ENCODE measurements at regions not wholly inside any gene's neighbourhood (a gene's known extent, or its start where the extent isn't known, plus 50 kb on each side); places are given as distances from the start of the nearest gene placed in this dataset.

DNA sequence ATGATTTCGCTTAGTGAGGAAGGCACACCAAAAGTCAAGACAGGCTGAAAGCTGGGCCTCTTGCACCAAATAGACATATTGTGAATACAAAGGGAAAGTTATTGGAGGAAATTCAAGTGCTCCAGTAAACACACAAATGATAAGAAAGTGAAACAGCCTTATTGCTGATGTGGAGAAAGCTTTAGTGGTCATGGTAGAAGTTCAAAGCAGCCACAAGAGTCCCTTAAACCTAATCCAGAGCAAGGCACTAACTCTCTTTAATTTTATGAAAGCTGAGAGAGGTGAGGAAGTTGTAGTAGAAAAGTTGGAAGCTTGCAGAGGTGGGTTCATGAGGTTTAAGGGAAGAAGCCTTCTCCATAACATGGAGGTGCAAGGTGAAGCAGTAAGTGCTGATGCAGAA, 988.3 kb downstream of the VRK1 start:
- no peak for DNase-seq (ENCODE audit: low read depth in 1 of 2, low spot score in 1 of 2)
- no peak for TF ChIP-seq POLR2AphosphoS5 (IDR thresholded peaks at IDR 0.05; ENCODE audit: low read depth)
- no peak for TF ChIP-seq REST (IDR thresholded peaks at IDR 0.05; ENCODE audit: insufficient replicate concordance, low read depth)
- TF ChIP-seq, protein P1, sequence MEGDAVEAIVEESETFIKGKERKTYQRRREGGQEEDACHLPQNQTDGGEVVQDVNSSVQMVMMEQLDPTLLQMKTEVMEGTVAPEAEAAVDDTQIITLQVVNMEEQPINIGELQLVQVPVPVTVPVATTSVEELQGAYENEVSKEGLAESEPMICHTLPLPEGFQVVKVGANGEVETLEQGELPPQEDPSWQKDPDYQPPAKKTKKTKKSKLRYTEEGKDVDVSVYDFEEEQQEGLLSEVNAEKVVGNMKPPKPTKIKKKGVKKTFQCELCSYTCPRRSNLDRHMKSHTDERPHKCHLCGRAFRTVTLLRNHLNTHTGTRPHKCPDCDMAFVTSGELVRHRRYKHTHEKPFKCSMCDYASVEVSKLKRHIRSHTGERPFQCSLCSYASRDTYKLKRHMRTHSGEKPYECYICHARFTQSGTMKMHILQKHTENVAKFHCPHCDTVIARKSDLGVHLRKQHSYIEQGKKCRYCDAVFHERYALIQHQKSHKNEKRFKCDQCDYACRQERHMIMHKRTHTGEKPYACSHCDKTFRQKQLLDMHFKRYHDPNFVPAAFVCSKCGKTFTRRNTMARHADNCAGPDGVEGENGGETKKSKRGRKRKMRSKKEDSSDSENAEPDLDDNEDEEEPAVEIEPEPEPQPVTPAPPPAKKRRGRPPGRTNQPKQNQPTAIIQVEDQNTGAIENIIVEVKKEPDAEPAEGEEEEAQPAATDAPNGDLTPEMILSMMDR (IDR thresholded peaks at IDR 0.05; ENCODE audit: insufficient read depth, low read length): no peak
- Histone ChIP-seq H3K27ac (replicated peaks) (no peak overlapping the region), H3K27me3 (ENCODE audit: insufficient read depth, poor library complexity, severe bottlenecking) (no peaks in the 10 kb centered on the region), H3K4me3 (replicated peaks; ENCODE audit: insufficient read depth, low read length) (no peak overlapping the region)

DNA sequence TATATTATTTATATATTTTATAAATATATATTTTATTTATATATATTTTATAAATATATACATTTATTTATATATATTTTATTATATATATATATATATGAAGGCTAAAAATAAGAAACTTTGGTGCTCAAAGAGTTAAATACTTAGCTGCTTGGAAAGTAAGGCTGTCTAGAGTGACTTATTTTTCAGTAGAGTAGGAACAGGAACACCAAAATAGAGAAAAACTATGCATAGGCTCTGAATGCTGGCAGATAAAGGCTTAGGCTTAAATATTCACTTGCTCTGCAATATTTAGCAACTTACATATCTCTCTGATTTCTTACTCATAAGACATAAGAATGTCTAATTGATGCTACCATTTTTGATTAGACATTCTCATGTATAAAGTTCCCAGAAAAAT, 991.2 kb downstream of the VRK1 start:
- Histone ChIP-seq H3K27ac (replicated peaks) (no peak overlapping the region), H3K27me3 (ENCODE audit: insufficient read depth, poor library complexity, severe bottlenecking) (no peaks in the 10 kb centered on the region), H3K4me3 (replicated peaks; ENCODE audit: insufficient read depth, low read length) (no peak overlapping the region)
- no peak for DNase-seq (ENCODE audit: low read depth in 1 of 2, low spot score in 1 of 2)
- TF ChIP-seq, protein P1 (IDR thresholded peaks at IDR 0.05; ENCODE audit: insufficient read depth, low read length): no peak
- no peak for TF ChIP-seq REST (IDR thresholded peaks at IDR 0.05; ENCODE audit: insufficient replicate concordance, low read depth)
- TF ChIP-seq GABPA (IDR thresholded peaks at IDR 0.05; ENCODE audit: low read depth): no peak
- TF ChIP-seq SPI1 (IDR thresholded peaks at IDR 0.05; ENCODE audit: borderline replicate concordance, low read depth): no peak
- no peak for TF ChIP-seq POLR2AphosphoS5 (IDR thresholded peaks at IDR 0.05; ENCODE audit: low read depth)

GRCh38 chr14:97788846-97789526, 991.8 kb downstream of the VRK1 start:
- no peaks in the 10 kb centered on the region for H3K27me3 ChIP-seq (ENCODE audit: insufficient read depth, poor library complexity, severe bottlenecking)
- H3K4me3 ChIP-seq (replicated peaks; ENCODE audit: insufficient read depth, low read length): no peak overlapping the region
- no peak for DNase-seq (ENCODE audit: low read depth in 1 of 2, low spot score in 1 of 2)
- H3K27ac ChIP-seq (replicated peaks): no peak overlapping the region
- TF ChIP-seq SPI1 (IDR thresholded peaks at IDR 0.05; ENCODE audit: borderline replicate concordance, low read depth): no peak
- TF ChIP-seq GABPA (IDR thresholded peaks at IDR 0.05; ENCODE audit: low read depth): no peak
- TF ChIP-seq, protein P1 (IDR thresholded peaks at IDR 0.05; ENCODE audit: insufficient read depth, low read length): no peak
- TF ChIP-seq REST (IDR thresholded peaks at IDR 0.05; ENCODE audit: insufficient replicate concordance, low read depth): no peak
- TF ChIP-seq POLR2AphosphoS5 (IDR thresholded peaks at IDR 0.05; ENCODE audit: low read depth): no peak
